PC-3 (cell line): ENCODE measurements at regions not wholly inside any gene's neighbourhood (a gene's known extent, or its start where the extent isn't known, plus 50 kb on each side); places are given as distances from the start of the nearest gene placed in this dataset.

Source experiments
- EZH2 ChIP-seq: fragments of 300-600 bp; sonication (generic); IDR thresholded peaks from one replicate; pipeline ENCODE4 v1.6.1; 2017; ENCODE audit warnings: antibody characterized with exemption, mild to moderate bottlenecking, low read length; ENCODE audit not compliant: unreplicated experiment
- EZH2phosphoT487 ChIP-seq: fragments of 300-600 bp; sonication (generic); IDR thresholded peaks from 2 replicates; pipeline ENCODE4 v1.6.1; 2018; ENCODE audit warnings: mild to moderate bottlenecking, antibody characterized with exemption, low read length, borderline replicate concordance
- TF ChIP-seq, protein P1 (sequence below): fragments of 300-600 bp; sonication (generic); conservative IDR thresholded peaks from 2 replicates; pipeline ENCODE4 v1.5.1; 2017; ENCODE audit warnings: antibody characterized with exemption, low read depth, mild to moderate bottlenecking, low read length

DNA sequence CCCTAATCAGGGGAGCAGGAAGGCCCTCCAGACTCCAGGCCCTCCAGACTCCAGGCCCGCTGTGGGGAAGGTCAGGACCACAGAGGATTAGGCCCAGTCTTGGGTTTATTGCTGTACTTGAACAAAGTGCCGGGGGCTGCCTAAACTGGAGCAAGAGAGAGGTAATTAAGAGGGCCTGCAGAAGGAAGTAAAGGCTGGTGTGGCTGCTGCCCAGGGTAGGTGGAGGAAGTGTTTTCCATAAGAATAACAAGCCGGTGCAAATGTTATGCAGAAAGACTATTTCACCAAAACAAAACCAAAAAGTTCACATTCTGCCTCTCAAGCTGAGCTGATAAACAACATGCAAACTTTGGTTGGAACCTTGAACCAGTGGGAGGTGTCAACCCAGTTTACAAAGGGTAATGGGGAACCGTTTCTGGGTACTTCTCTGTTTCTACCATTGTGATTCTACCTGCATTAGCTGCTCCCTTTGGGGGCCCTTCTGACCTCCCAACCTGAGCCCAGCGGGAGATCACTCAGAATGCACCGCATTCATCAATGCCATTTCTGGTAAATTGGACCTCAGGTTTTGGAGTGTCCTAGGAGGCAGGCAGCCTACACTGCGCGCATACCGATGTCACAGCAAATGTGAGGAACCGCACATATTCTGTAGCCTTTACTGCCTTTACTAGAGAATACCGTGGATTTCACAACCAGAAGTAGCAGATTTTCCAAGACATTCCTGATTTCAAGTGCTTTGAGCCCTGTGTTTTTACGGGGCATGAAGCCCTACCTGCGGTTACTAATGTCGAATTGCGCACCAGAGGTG, 59.7 kb upstream of the BCOR start:
- TF ChIP-seq, protein P1, sequence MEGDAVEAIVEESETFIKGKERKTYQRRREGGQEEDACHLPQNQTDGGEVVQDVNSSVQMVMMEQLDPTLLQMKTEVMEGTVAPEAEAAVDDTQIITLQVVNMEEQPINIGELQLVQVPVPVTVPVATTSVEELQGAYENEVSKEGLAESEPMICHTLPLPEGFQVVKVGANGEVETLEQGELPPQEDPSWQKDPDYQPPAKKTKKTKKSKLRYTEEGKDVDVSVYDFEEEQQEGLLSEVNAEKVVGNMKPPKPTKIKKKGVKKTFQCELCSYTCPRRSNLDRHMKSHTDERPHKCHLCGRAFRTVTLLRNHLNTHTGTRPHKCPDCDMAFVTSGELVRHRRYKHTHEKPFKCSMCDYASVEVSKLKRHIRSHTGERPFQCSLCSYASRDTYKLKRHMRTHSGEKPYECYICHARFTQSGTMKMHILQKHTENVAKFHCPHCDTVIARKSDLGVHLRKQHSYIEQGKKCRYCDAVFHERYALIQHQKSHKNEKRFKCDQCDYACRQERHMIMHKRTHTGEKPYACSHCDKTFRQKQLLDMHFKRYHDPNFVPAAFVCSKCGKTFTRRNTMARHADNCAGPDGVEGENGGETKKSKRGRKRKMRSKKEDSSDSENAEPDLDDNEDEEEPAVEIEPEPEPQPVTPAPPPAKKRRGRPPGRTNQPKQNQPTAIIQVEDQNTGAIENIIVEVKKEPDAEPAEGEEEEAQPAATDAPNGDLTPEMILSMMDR: no peak
- TF ChIP-seq EZH2phosphoT487: no peak
- TF ChIP-seq EZH2: no peak
